Sigmoid colon (tissue), 4 donors: ENCODE measurements at regions not wholly inside any gene's neighbourhood (a gene's known extent, or its start where the extent isn't known, plus 50 kb on each side); places are given as distances from the start of the nearest gene placed in this dataset.

Experiments used
- CTCF ChIP-seq, 4 experiments: fragments of 450-650 bp in 3 of 4; fragments of 200-600 bp in 1 of 4; IDR thresholded peaks; one replicate each; pipeline ENCODE4 v1.5.1; 2016 to 2019; ENCODE audit warnings: antibody characterized with exemption in 4 of 4, mild to moderate bottlenecking in 3 of 4, moderate library complexity in 2 of 4
- EP300 ChIP-seq, 4 donors: sonication (generic); formaldehyde crosslinking; IDR thresholded peaks; one replicate each; pipeline ENCODE4 v1.6.1; 2017; ENCODE audit warnings: antibody characterized with exemption in 4 of 4
- POLR2A ChIP-seq, 2 donors: fragments of 450-650 bp; IDR thresholded peaks; one replicate each; pipeline ENCODE4 v1.6.1; 2016; ENCODE audit warnings: antibody characterized with exemption in 2 of 2, mild to moderate bottlenecking in 2 of 2, moderate library complexity in 2 of 2
- POLR2AphosphoS5 ChIP-seq, 4 donors: sonication (generic); formaldehyde crosslinking; IDR thresholded peaks; one replicate each; pipeline ENCODE4 v1.6.1; 2017; ENCODE audit warnings: antibody characterized with exemption in 4 of 4

GRCh38 chr2:106997204-106997603 lies 111.2 kb upstream of the ST6GAL2 start:
- TF ChIP-seq CTCF (IDR thresholded peaks at IDR 0.05) (no peak), EP300 (IDR thresholded peaks at IDR 0.05) (no peak), POLR2AphosphoS5 (IDR thresholded peaks at IDR 0.05) (no peak), POLR2A (IDR thresholded peaks at IDR 0.05) (no peak)
